ENCODE measurements at regions not wholly inside any gene's neighbourhood (a gene's known extent, or its start where the extent isn't known, plus 50 kb on each side); places are given as distances from the start of the nearest gene placed in this dataset.

DNA sequence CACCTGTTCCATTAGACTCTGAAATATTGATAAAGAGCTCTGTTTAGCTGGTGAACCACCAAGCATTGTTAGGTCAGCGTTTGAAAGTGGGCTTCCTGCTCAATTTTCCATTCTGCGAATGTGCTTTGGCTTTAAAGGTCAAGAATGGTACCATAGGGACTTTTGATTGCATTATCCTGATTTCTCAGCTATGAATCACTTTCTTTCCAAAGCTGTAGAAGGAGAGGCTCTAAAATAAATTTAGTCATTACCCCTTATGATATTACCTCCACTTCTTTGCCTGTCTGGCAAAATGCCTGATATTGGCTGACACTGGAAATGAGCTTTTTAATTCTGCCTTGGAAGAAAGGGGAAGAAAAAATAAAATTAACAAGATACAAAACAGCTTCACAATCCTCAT lies 237.2 kb upstream of the CTNND2 start:
- Histone ChIP-seq H3K4me2 (no peak overlapping the region), H3F3A (replicated peaks; ENCODE audit: low read depth) (no peaks in the 10 kb centered on the region), H3K9me2 (ENCODE audit: insufficient read depth) (no peaks in the 10 kb centered on the region), H3K36me3 (ENCODE audit: insufficient read depth) (no peaks in the 10 kb centered on the region), H3K4me1 (ENCODE audit: insufficient read depth) (no peaks in the 10 kb centered on the region), H2AFZ (no peak overlapping the region), H3K4me3 (no peak overlapping the region), H3K79me2 (replicated peaks; ENCODE audit: insufficient read depth) (no peaks in the 10 kb centered on the region), H3K27me3 (ENCODE audit: insufficient read depth) (no peaks in the 10 kb centered on the region), H3K27ac (ENCODE audit: low read depth) (no peak overlapping the region), H4K20me1 (replicated peaks; ENCODE audit: insufficient read depth) (no peaks in the 10 kb centered on the region)
- H3K4me1 Mint-ChIP-seq = no peaks in the 10 kb centered on the region
- peaks cover 7% of the 10 kb centered on the region; the same call in 2 of the 3 replicates for H3K9me3 Mint-ChIP-seq
- ATAC-seq (no peak), DNase-seq (ENCODE audit: low spot score) (no peak)
- H3K4me3 Mint-ChIP-seq = no peak overlapping the region
- H3K36me3 Mint-ChIP-seq (ENCODE audit: low read depth) = peaks cover 10% of the 10 kb centered on the region; the same call in 2 of the 3 replicates
- no peaks in the 10 kb centered on the region for H3K27me3 Mint-ChIP-seq (ENCODE audit: insufficient read depth, low read depth, poor library complexity)
- TF ChIP-seq JUNB (IDR thresholded peaks at IDR 0.05; ENCODE audit: unreplicated experiment) (no peak), STAT1 (IDR thresholded peaks at IDR 0.05; ENCODE audit: unreplicated experiment) (no peak), POLR2AphosphoS5 (IDR thresholded peaks at IDR 0.05; ENCODE audit: low read depth) (no peak), NANOG (IDR thresholded peaks at IDR 0.05; ENCODE audit: borderline replicate concordance) (no peak), EZH2phosphoT487 (IDR thresholded peaks at IDR 0.05; ENCODE audit: unreplicated experiment) (no peak), EZH2 (IDR thresholded peaks at IDR 0.05; ENCODE audit: low read depth, unreplicated experiment) (no peak), CREB1 (CRISPR knock-in tag; IDR thresholded peaks at IDR 0.05; ENCODE audit: low read depth) (no peak), ZNF114 (CRISPR knock-in tag; IDR thresholded peaks at IDR 0.05) (no peak), ZNF331 (CRISPR knock-in tag; IDR thresholded peaks at IDR 0.05; ENCODE audit: low read depth) (no peak)
- TF ChIP-seq, protein P1, sequence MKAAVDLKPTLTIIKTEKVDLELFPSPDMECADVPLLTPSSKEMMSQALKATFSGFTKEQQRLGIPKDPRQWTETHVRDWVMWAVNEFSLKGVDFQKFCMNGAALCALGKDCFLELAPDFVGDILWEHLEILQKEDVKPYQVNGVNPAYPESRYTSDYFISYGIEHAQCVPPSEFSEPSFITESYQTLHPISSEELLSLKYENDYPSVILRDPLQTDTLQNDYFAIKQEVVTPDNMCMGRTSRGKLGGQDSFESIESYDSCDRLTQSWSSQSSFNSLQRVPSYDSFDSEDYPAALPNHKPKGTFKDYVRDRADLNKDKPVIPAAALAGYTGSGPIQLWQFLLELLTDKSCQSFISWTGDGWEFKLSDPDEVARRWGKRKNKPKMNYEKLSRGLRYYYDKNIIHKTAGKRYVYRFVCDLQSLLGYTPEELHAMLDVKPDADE (IDR thresholded peaks at IDR 0.05) = no peak
- TF ChIP-seq, protein P2, sequence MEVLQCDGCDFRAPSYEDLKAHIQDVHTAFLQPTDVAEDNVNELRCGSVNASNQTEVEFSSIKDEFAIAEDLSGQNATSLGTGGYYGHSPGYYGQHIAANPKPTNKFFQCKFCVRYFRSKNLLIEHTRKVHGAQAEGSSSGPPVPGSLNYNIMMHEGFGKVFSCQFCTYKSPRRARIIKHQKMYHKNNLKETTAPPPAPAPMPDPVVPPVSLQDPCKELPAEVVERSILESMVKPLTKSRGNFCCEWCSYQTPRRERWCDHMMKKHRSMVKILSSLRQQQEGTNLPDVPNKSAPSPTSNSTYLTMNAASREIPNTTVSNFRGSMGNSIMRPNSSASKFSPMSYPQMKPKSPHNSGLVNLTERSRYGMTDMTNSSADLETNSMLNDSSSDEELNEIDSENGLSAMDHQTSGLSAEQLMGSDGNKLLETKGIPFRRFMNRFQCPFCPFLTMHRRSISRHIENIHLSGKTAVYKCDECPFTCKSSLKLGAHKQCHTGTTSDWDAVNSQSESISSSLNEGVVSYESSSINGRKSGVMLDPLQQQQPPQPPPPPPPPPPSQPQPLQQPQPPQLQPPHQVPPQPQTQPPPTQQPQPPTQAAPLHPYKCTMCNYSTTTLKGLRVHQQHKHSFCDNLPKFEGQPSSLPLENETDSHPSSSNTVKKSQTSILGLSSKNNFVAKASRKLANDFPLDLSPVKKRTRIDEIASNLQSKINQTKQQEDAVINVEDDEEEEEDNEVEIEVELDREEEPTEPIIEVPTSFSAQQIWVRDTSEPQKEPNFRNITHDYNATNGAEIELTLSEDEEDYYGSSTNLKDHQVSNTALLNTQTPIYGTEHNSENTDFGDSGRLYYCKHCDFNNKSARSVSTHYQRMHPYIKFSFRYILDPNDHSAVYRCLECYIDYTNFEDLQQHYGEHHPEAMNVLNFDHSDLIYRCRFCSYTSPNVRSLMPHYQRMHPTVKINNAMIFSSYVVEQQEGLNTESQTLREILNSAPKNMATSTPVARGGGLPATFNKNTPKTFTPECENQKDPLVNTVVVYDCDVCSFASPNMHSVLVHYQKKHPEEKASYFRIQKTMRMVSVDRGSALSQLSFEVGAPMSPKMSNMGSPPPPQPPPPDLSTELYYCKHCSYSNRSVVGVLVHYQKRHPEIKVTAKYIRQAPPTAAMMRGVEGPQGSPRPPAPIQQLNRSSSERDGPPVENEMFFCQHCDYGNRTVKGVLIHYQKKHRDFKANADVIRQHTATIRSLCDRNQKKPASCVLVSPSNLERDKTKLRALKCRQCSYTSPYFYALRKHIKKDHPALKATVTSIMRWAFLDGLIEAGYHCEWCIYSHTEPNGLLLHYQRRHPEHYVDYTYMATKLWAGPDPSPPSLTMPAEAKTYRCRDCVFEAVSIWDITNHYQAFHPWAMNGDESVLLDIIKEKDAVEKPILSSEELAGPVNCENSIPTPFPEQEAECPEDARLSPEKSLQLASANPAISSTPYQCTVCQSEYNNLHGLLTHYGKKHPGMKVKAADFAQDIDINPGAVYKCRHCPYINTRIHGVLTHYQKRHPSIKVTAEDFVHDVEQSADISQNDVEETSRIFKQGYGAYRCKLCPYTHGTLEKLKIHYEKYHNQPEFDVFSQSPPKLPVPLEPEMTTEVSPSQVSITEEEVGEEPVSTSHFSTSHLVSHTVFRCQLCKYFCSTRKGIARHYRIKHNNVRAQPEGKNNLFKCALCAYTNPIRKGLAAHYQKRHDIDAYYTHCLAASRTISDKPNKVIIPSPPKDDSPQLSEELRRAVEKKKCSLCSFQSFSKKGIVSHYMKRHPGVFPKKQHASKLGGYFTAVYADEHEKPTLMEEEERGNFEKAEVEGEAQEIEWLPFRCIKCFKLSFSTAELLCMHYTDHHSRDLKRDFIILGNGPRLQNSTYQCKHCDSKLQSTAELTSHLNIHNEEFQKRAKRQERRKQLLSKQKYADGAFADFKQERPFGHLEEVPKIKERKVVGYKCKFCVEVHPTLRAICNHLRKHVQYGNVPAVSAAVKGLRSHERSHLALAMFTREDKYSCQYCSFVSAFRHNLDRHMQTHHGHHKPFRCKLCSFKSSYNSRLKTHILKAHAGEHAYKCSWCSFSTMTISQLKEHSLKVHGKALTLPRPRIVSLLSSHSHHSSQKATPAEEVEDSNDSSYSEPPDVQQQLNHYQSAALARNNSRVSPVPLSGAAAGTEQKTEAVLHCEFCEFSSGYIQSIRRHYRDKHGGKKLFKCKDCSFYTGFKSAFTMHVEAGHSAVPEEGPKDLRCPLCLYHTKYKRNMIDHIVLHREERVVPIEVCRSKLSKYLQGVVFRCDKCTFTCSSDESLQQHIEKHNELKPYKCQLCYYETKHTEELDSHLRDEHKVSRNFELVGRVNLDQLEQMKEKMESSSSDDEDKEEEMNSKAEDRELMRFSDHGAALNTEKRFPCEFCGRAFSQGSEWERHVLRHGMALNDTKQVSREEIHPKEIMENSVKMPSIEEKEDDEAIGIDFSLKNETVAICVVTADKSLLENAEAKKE (CRISPR knock-in tag; IDR thresholded peaks at IDR 0.05) = no peak
- TF ChIP-seq, protein P3, sequence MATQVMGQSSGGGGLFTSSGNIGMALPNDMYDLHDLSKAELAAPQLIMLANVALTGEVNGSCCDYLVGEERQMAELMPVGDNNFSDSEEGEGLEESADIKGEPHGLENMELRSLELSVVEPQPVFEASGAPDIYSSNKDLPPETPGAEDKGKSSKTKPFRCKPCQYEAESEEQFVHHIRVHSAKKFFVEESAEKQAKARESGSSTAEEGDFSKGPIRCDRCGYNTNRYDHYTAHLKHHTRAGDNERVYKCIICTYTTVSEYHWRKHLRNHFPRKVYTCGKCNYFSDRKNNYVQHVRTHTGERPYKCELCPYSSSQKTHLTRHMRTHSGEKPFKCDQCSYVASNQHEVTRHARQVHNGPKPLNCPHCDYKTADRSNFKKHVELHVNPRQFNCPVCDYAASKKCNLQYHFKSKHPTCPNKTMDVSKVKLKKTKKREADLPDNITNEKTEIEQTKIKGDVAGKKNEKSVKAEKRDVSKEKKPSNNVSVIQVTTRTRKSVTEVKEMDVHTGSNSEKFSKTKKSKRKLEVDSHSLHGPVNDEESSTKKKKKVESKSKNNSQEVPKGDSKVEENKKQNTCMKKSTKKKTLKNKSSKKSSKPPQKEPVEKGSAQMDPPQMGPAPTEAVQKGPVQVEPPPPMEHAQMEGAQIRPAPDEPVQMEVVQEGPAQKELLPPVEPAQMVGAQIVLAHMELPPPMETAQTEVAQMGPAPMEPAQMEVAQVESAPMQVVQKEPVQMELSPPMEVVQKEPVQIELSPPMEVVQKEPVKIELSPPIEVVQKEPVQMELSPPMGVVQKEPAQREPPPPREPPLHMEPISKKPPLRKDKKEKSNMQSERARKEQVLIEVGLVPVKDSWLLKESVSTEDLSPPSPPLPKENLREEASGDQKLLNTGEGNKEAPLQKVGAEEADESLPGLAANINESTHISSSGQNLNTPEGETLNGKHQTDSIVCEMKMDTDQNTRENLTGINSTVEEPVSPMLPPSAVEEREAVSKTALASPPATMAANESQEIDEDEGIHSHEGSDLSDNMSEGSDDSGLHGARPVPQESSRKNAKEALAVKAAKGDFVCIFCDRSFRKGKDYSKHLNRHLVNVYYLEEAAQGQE (IDR thresholded peaks at IDR 0.05; ENCODE audit: unreplicated experiment) = no peak
- TF ChIP-seq, protein P4, sequence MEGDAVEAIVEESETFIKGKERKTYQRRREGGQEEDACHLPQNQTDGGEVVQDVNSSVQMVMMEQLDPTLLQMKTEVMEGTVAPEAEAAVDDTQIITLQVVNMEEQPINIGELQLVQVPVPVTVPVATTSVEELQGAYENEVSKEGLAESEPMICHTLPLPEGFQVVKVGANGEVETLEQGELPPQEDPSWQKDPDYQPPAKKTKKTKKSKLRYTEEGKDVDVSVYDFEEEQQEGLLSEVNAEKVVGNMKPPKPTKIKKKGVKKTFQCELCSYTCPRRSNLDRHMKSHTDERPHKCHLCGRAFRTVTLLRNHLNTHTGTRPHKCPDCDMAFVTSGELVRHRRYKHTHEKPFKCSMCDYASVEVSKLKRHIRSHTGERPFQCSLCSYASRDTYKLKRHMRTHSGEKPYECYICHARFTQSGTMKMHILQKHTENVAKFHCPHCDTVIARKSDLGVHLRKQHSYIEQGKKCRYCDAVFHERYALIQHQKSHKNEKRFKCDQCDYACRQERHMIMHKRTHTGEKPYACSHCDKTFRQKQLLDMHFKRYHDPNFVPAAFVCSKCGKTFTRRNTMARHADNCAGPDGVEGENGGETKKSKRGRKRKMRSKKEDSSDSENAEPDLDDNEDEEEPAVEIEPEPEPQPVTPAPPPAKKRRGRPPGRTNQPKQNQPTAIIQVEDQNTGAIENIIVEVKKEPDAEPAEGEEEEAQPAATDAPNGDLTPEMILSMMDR (conservative IDR thresholded peaks at IDR 0.05; ENCODE audit: low read depth in 2 of 2) = no peak
- no peak overlapping the region for H3K27ac Mint-ChIP-seq

Data from GM23338 (cell line).